GM13977 (cell line): ENCODE measurements at regions not wholly inside any gene's neighbourhood (a gene's known extent, or its start where the extent isn't known, plus 50 kb on each side); places are given as distances from the start of the nearest gene placed in this dataset.
A peak's percentile ranks its signal among the peaks of the same experiment; 100 is the strongest.
"Not testable (repeated sequence)": the region's sequence is repeated elsewhere in the genome, so short reads cannot be mapped to it uniquely, and the experiment has no call there.

Experiments
- DNase-seq: peaks from one replicate; pipeline ENCODE4 v3.0.0; 2012; ENCODE audit warnings: low spot score
- CTCF ChIP-seq: IDR thresholded peaks from 2 replicates; pipeline ENCODE4 v1.5.1; 2012; ENCODE audit warnings: mild to moderate bottlenecking, control low read depth; ENCODE audit not compliant: insufficient read depth; ENCODE audit errors: extremely low read depth, missing control alignments
- in situ Hi-C: fragments of 300-500 bp; cut with MboI; formaldehyde crosslinking; loops from one replicate; pipeline ENCODE4 v1.12.0; 2022; ENCODE audit warnings: low sequenced_read_pairs, low pct_unique_long_range_greater_than_20kb, mixed read lengths, inconsistent platforms; ENCODE audit not compliant: unreplicated experiment

GRCh38 chr6:27743787-27744186, 168.4 kb downstream of the OR2B2 start:
- DNase-seq = no peak
- TF ChIP-seq CTCF = peak; percentile 3
- in situ Hi-C loops = no loop called here

GRCh38 chr6:27742833-27743573, 169.2 kb downstream of the OR2B2 start:
- in situ Hi-C loops = no loop called here
- no peak for TF ChIP-seq CTCF
- DNase-seq = no peak

GRCh38 chr6:27739902-27740301, 172.3 kb downstream of the OR2B2 start:
- DNase-seq, in situ Hi-C loops: not testable (repeated sequence)

- no peak for DNase-seq
- in situ Hi-C loops = no loop called here
- TF ChIP-seq CTCF = no peak
These were observed 175.5 kb downstream of the OR2B2 start for GRCh38 chr6:27736686-27737085.

- DNase-seq = no peak
- no peak for TF ChIP-seq CTCF
- in situ Hi-C loops = no loop called here
These were observed 183.8 kb downstream of the OR2B2 start for GRCh38 chr6:27728442-27728841.

GRCh38 chr6:27726619-27727023, 185.6 kb downstream of the OR2B2 start:
- DNase-seq = no peak
- TF ChIP-seq CTCF = no peak
- in situ Hi-C loops = no loop called here

- no peak for DNase-seq
- in situ Hi-C loops = no loop called here
- peak; percentile 12 for TF ChIP-seq CTCF
These were observed 191.3 kb downstream of the OR2B2 start for GRCh38 chr6:27720607-27721580.

GRCh38 chr6:27719039-27719438, 193.2 kb downstream of the OR2B2 start:
- in situ Hi-C loops, DNase-seq: not testable (repeated sequence)
